ENCODE measurements at regions not wholly inside any gene's neighbourhood (a gene's known extent, or its start where the extent isn't known, plus 50 kb on each side); places are given as distances from the start of the nearest gene placed in this dataset.
"Not testable (repeated sequence)": the region's sequence is repeated elsewhere in the genome, so short reads cannot be mapped to it uniquely, and the experiment has no call there.

GRCh38 chr10:64089648-64090047, 568.4 kb downstream of the REEP3 start:
- no peak for DNase-seq

GRCh38 chr10:64090865-64091264, 569.7 kb downstream of the REEP3 start:
- DNase-seq, result no peak

GRCh38 chr10:64091897-64092296, 570.7 kb downstream of the REEP3 start:
- no peak for DNase-seq

- no peak for DNase-seq
Observed at GRCh38 chr10:64093304-64093703, 572.1 kb downstream of the REEP3 start.

- DNase-seq, result no peak
Observed at GRCh38 chr10:64093946-64094535, 572.8 kb downstream of the REEP3 start.

- DNase-seq, result no peak
Observed at GRCh38 chr10:64096941-64097340, 575.7 kb downstream of the REEP3 start.

GRCh38 chr10:64097391-64098122, 576.4 kb downstream of the REEP3 start:
- DNase-seq, result no peak

GRCh38 chr10:64098994-64099393, 577.8 kb downstream of the REEP3 start:
- no peak for DNase-seq

- no peak for DNase-seq
Observed at GRCh38 chr10:64101606-64102263, 580.5 kb downstream of the REEP3 start.

- DNase-seq, result no peak
Observed at GRCh38 chr10:64102264-64102633, 581.0 kb downstream of the REEP3 start.

GRCh38 chr10:64102916-64103315, 581.7 kb downstream of the REEP3 start:
- DNase-seq, result no peak

GRCh38 chr10:64103750-64104470, 582.7 kb downstream of the REEP3 start:
- no peak for DNase-seq

- no peak for DNase-seq
Observed at GRCh38 chr10:64109926-64110495, 588.8 kb downstream of the REEP3 start.

GRCh38 chr10:64112701-64113355, 591.6 kb downstream of the REEP3 start:
- DNase-seq, result no peak

GRCh38 chr10:64113375-64113774, 592.2 kb downstream of the REEP3 start:
- no peak for DNase-seq

GRCh38 chr10:64113792-64114191, 592.6 kb downstream of the REEP3 start:
- DNase-seq, result no peak

- no peak for DNase-seq
Observed at GRCh38 chr10:64115471-64115870, 594.3 kb downstream of the REEP3 start.

GRCh38 chr10:64115908-64116643, 594.9 kb downstream of the REEP3 start:
- no peak for DNase-seq

GRCh38 chr10:64116707-64117106, 595.5 kb downstream of the REEP3 start:
- DNase-seq, result no peak

GRCh38 chr10:64118736-64119135, 597.5 kb downstream of the REEP3 start:
- DNase-seq, result no peak

GRCh38 chr10:64120301-64120980, 599.2 kb downstream of the REEP3 start:
- not testable (repeated sequence) for DNase-seq

All from CD4-positive, alpha-beta T cell treated with Interleukin-21 for 1 hour (primary cell).